ENCODE measurements at regions not wholly inside any gene's neighbourhood (a gene's known extent, or its start where the extent isn't known, plus 50 kb on each side); places are given as distances from the start of the nearest gene placed in this dataset.

DNA sequence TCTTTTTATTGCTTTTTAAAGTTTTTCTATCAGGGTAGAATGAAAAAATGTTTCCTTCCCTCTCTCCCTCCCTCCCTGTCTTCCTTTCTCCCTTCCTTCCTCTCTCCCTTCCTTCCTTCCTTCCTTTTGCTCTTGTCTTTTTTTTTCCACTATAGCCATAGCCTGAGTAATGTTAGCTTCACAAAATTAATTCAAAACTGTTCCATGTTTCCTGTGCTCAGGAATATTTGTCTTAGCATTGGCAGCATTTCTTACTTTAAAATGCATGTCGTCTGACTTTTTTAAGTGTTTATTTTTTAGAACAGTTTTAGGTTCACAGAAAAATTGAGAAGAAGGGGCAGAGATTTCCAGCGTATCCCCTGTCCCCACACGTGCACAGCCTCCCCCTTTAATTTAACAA, 730.8 kb upstream of the CITED2 start:
- TF ChIP-seq CTCF (IDR thresholded peaks at IDR 0.05), result no peak
- no peak for TF ChIP-seq POLR2A (IDR thresholded peaks at IDR 0.05)

All from heart left ventricle (tissue), 13 donors.